ENCODE measurements at regions not wholly inside any gene's neighbourhood (a gene's known extent, or its start where the extent isn't known, plus 50 kb on each side); places are given as distances from the start of the nearest gene placed in this dataset.
A peak's percentile ranks its signal among the peaks of the same experiment; 100 is the strongest.

DNA sequence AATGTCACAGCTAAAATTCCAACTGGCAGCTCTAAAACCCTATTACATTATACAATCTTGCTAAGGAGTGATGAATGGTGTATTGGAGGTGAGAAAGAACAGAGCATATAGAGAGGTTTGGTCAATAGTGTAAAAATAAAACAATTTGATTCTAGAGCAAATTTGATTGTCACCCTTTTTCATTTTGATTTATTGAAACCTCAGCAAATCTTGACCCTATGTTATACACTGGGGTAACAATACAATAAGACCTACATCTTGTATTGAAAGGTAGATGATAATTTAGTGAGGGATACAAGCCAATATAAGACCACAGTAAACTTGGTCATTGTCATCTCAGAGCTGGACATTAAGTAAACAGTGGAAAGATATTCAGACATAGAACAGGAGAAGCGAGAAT lies 671.9 kb downstream of the IRS1 start:
- H3K36me3 ChIP-seq (replicated peaks in 1 of 2; ENCODE audit: control insufficient read depth in 1 of 2, insufficient read depth in 2 of 2, low read length in 2 of 2): no peaks in the 10 kb centered on the region
- intact Hi-C loops (cut with micrococcal nuclease; ENCODE audit: unreplicated experiment): no loop called here
- no peaks in the 10 kb centered on the region for H3K9me3 ChIP-seq (ENCODE audit: low read length)
- ChIA-PET CTCF (ENCODE audit: low intra/inter-chr PET ratio, low total read pairs) (no interaction called here), POLR2A (no interaction called here)
- BruUV-seq (replicated peaks): no TSS peak
- H4K20me1 ChIP-seq (ENCODE audit: insufficient read depth, low read length): no peaks in the 10 kb centered on the region
- ATAC-seq: no peak
- no peak overlapping the region for H3K4me3 ChIP-seq (replicated peaks in 1 of 3; ENCODE audit: insufficient read depth in 1 of 3, low read depth in 2 of 3, low read length in 3 of 3)
- 98% methylated on average over 1 of the region's 1 CpG for WGBS (ENCODE audit: low lambda C conversion rate)
- no peaks in the 10 kb centered on the region for H3K27me3 ChIP-seq (ENCODE audit: control insufficient read depth in 1 of 2, insufficient read depth in 2 of 2, low read length in 2 of 2)
- H3K27ac ChIP-seq (ENCODE audit: extremely low read length, insufficient read depth, low read length): no peak overlapping the region
- TF ChIP-seq MAFF (IDR thresholded peaks at IDR 0.05; ENCODE audit: low read depth, low read length) (peak; percentile 79), ZNF382 (CRISPR knock-in tag; IDR thresholded peaks at IDR 0.05; ENCODE audit: borderline replicate concordance) (no peak), ZNF788 (CRISPR knock-in tag; IDR thresholded peaks at IDR 0.05; ENCODE audit: borderline replicate concordance) (no peak), PHF20 (CRISPR knock-in tag; IDR thresholded peaks at IDR 0.05) (no peak), ZSCAN30 (CRISPR knock-in tag; IDR thresholded peaks at IDR 0.05) (no peak), TAF1 (CRISPR knock-in tag; IDR thresholded peaks at IDR 0.05) (no peak), MAFK (conservative IDR thresholded peaks at IDR 0.05 in 1 of 2, IDR thresholded peaks at IDR 0.05 in 1 of 2; ENCODE audit: low read length in 2 of 2) (peak; percentile 77 to 83), HNRNPK (IDR thresholded peaks at IDR 0.05; ENCODE audit: low read depth, low read length, poor library complexity, severe bottlenecking) (no peak)
- peaks cover 19% of the 10 kb centered on the region for H3K4me1 ChIP-seq (ENCODE audit: insufficient read depth, low read length)
- no peak overlapping the region for H3K4me2 ChIP-seq (ENCODE audit: low read depth, low read length)
- H3K9ac ChIP-seq (ENCODE audit: insufficient read depth, low read depth, low read length): no peak overlapping the region
- no peak overlapping the region for H2AFZ ChIP-seq (ENCODE audit: low read length)
- no peak for FAIRE-seq
- in situ Hi-C loops (cut with HindIII; ENCODE audit: extremely low pct_ligation_motif_present, low pct_unique_long_range_greater_than_20kb): no loop called here
- no peaks in the 10 kb centered on the region for H3K79me2 ChIP-seq (ENCODE audit: insufficient read depth, low read length)
- no peak for DNase-seq (ENCODE audit: low spot score)

DNA sequence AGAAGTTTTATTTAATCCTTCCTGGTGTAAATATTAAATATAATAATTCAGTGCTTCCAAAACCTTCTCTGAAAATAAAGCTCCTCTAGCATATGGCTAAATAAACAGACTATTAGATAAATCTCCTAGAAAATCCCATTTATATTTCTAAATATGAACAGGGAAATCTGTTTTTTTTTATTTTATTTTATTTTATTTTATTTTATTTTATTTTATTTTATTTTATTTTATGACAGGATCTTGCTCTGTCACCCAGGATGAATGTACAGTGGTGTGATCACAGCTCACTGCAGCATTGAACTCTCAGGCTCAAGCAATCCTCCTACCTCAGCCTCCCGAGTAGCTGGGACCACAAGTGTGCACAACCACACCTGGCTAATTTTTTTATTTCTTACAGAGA lies 673.5 kb downstream of the IRS1 start:
- H3K9me3 ChIP-seq (ENCODE audit: low read length): no peaks in the 10 kb centered on the region
- no TSS peak for BruUV-seq (replicated peaks)
- no peak overlapping the region for H3K4me2 ChIP-seq (ENCODE audit: low read depth, low read length)
- intact Hi-C loops (cut with micrococcal nuclease; ENCODE audit: unreplicated experiment): no loop called here
- no peak overlapping the region for H3K9ac ChIP-seq (ENCODE audit: insufficient read depth, low read depth, low read length)
- in situ Hi-C loops (cut with HindIII; ENCODE audit: extremely low pct_ligation_motif_present, low pct_unique_long_range_greater_than_20kb): no loop called here
- no peaks in the 10 kb centered on the region for H3K79me2 ChIP-seq (ENCODE audit: insufficient read depth, low read length)
- TF ChIP-seq, protein P1, sequence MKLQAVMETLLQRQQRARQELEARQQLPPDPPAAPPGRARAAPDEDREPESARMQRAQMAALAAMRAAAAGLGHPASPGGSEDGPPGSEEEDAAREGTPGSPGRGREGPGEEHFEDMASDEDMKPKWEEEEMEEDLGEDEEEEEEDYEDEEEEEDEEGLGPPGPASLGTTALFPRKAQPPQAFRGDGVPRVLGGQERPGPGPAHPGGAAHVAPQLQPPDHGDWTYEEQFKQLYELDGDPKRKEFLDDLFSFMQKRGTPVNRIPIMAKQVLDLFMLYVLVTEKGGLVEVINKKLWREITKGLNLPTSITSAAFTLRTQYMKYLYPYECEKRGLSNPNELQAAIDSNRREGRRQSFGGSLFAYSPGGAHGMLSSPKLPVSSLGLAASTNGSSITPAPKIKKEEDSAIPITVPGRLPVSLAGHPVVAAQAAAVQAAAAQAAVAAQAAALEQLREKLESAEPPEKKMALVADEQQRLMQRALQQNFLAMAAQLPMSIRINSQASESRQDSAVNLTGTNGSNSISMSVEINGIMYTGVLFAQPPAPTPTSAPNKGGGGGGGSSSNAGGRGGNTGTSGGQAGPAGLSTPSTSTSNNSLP (IDR thresholded peaks at IDR 0.05; ENCODE audit: low read depth, low read length): no peak
- TF ChIP-seq, protein P2, sequence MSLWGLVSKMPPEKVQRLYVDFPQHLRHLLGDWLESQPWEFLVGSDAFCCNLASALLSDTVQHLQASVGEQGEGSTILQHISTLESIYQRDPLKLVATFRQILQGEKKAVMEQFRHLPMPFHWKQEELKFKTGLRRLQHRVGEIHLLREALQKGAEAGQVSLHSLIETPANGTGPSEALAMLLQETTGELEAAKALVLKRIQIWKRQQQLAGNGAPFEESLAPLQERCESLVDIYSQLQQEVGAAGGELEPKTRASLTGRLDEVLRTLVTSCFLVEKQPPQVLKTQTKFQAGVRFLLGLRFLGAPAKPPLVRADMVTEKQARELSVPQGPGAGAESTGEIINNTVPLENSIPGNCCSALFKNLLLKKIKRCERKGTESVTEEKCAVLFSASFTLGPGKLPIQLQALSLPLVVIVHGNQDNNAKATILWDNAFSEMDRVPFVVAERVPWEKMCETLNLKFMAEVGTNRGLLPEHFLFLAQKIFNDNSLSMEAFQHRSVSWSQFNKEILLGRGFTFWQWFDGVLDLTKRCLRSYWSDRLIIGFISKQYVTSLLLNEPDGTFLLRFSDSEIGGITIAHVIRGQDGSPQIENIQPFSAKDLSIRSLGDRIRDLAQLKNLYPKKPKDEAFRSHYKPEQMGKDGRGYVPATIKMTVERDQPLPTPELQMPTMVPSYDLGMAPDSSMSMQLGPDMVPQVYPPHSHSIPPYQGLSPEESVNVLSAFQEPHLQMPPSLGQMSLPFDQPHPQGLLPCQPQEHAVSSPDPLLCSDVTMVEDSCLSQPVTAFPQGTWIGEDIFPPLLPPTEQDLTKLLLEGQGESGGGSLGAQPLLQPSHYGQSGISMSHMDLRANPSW (CRISPR knock-in tag; IDR thresholded peaks at IDR 0.05; ENCODE audit: borderline replicate concordance): no peak
- no peak overlapping the region for H3K4me3 ChIP-seq (replicated peaks in 1 of 3; ENCODE audit: insufficient read depth in 1 of 3, low read depth in 2 of 3, low read length in 3 of 3)
- H2AFZ ChIP-seq (ENCODE audit: low read length): no peak overlapping the region
- no peaks in the 10 kb centered on the region for H3K36me3 ChIP-seq (replicated peaks in 1 of 2; ENCODE audit: control insufficient read depth in 1 of 2, insufficient read depth in 2 of 2, low read length in 2 of 2)
- H4K20me1 ChIP-seq (ENCODE audit: insufficient read depth, low read length): no peaks in the 10 kb centered on the region
- no peak for ATAC-seq
- no peak for FAIRE-seq
- H3K27ac ChIP-seq (ENCODE audit: extremely low read length, insufficient read depth, low read length): no peak overlapping the region
- WGBS (ENCODE audit: low lambda C conversion rate): 100% methylated on average over 1 of the region's 1 CpG
- DNase-seq (ENCODE audit: low spot score): no peak
- CTCF ChIA-PET (ENCODE audit: low intra/inter-chr PET ratio, low total read pairs): no interaction called here
- peaks cover 22% of the 10 kb centered on the region for H3K4me1 ChIP-seq (ENCODE audit: insufficient read depth, low read length)
- no peaks in the 10 kb centered on the region for H3K27me3 ChIP-seq (ENCODE audit: control insufficient read depth in 1 of 2, insufficient read depth in 2 of 2, low read length in 2 of 2)
- POLR2A ChIA-PET: interaction anchor here (1.8 kb wide), 1 partner anchor 12 kb away, joined by 3 read pairs; no protein-coding TSS in a partner anchor
